GM13977 (cell line): ENCODE measurements at regions not wholly inside any gene's neighbourhood (a gene's known extent, or its start where the extent isn't known, plus 50 kb on each side); places are given as distances from the start of the nearest gene placed in this dataset.

ENCODE experiments used
- DNase-seq: peaks from one replicate; pipeline ENCODE4 v3.0.0; 2012; ENCODE audit warnings: low spot score
- CTCF ChIP-seq: IDR thresholded peaks from 2 replicates; pipeline ENCODE4 v1.5.1; 2012; ENCODE audit warnings: mild to moderate bottlenecking, control low read depth; ENCODE audit not compliant: insufficient read depth; ENCODE audit errors: extremely low read depth, missing control alignments
- in situ Hi-C: fragments of 300-500 bp; cut with MboI; formaldehyde crosslinking; loops from one replicate; pipeline ENCODE4 v1.12.0; 2022; ENCODE audit warnings: low sequenced_read_pairs, low pct_unique_long_range_greater_than_20kb, mixed read lengths, inconsistent platforms; ENCODE audit not compliant: unreplicated experiment

GRCh38 chrX:142549923-142550322 is 344.8 kb upstream of the MAGEC2 start:
- in situ Hi-C loops: no loop called here
- DNase-seq: no peak
- TF ChIP-seq CTCF: no peak

GRCh38 chrX:142505839-142506238 is 300.7 kb upstream of the MAGEC2 start:
- no peak for DNase-seq
- in situ Hi-C loops: no loop called here
- no peak for TF ChIP-seq CTCF

GRCh38 chrX:142503967-142504643 is 299.0 kb upstream of the MAGEC2 start:
- no peak for DNase-seq

GRCh38 chrX:142502441-142502840 is 297.4 kb upstream of the MAGEC2 start:
- in situ Hi-C loops: no loop called here
- no peak for TF ChIP-seq CTCF

More at GRCh38 chrX:142503967-142504643, 299.0 kb upstream of the MAGEC2 start:
- no peak for TF ChIP-seq CTCF
- in situ Hi-C loops: no loop called here

GRCh38 chrX:142499992-142500391 is 294.9 kb upstream of the MAGEC2 start:
- in situ Hi-C loops: no loop called here
- no peak for TF ChIP-seq CTCF
- no peak for DNase-seq

More at GRCh38 chrX:142502441-142502840, 297.4 kb upstream of the MAGEC2 start:
- DNase-seq: no peak

- in situ Hi-C loops: no loop called here
- no peak for DNase-seq
- no peak for TF ChIP-seq CTCF
These were observed 278.9 kb upstream of the MAGEC2 start for GRCh38 chrX:142483965-142484364.

GRCh38 chrX:142446349-142446748 is 241.3 kb upstream of the MAGEC2 start:
- TF ChIP-seq CTCF: no peak
- in situ Hi-C loops: no loop called here
- no peak for DNase-seq
